ENCODE measurements at regions not wholly inside any gene's neighbourhood (a gene's known extent, or its start where the extent isn't known, plus 50 kb on each side); places are given as distances from the start of the nearest gene placed in this dataset.

DNA sequence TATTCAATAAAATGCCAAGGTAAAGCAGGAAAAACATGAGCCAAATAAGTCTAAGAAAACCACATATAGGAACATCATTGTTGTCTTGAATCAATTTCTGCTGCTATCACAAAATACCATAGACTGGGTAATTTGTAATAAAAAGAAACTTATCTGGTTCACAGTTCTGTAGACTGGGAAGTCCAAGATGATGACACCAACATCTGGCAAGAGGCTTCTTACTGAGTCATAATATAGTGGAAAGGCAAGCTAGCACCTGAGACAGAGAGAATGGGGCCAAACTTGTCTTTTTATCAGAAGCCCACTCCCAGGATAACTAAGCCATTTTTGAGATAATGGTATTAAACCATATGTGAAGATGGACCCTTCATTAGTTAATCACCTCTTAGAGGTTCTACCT is 975.9 kb downstream of the FLRT2 start:
- Histone ChIP-seq H3K27ac (no peak overlapping the region), H3K27me3 (no peaks in the 10 kb centered on the region), H3K4me1 (no peaks in the 10 kb centered on the region), H3K9me3 (no peaks in the 10 kb centered on the region), H3K36me3 (no peaks in the 10 kb centered on the region), H3K4me3 (no peak overlapping the region)
- intact Hi-C loops (cut with DNase I), result no loop called here
- TF ChIP-seq POLR2A (IDR thresholded peaks at IDR 0.05), result no peak
- TF ChIP-seq, protein P1, sequence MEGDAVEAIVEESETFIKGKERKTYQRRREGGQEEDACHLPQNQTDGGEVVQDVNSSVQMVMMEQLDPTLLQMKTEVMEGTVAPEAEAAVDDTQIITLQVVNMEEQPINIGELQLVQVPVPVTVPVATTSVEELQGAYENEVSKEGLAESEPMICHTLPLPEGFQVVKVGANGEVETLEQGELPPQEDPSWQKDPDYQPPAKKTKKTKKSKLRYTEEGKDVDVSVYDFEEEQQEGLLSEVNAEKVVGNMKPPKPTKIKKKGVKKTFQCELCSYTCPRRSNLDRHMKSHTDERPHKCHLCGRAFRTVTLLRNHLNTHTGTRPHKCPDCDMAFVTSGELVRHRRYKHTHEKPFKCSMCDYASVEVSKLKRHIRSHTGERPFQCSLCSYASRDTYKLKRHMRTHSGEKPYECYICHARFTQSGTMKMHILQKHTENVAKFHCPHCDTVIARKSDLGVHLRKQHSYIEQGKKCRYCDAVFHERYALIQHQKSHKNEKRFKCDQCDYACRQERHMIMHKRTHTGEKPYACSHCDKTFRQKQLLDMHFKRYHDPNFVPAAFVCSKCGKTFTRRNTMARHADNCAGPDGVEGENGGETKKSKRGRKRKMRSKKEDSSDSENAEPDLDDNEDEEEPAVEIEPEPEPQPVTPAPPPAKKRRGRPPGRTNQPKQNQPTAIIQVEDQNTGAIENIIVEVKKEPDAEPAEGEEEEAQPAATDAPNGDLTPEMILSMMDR (IDR thresholded peaks at IDR 0.05), result no peak
- DNase-seq, result no peak

DNA sequence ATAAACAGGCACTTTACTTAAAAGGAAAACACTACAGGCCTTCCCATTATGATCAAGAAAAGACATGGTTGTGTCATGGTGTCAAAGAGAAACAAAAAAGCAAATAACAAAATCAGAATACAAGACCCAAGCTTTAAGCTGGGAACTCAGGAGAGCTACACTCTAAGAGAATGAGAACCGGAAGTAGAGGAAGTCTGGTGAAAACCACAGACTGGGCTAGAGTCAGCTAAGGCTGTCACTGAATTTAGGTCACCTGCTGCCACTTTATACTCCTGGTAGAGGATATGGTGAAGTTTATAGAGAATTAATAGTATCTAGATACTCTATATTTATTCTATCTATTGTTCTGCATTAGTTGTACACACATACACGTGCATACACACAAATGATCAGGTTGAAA is 971.7 kb downstream of the FLRT2 start:
- no peak for TF ChIP-seq POLR2A (IDR thresholded peaks at IDR 0.05)
- TF ChIP-seq, protein P1 (IDR thresholded peaks at IDR 0.05), result no peak
- Histone ChIP-seq H3K4me3 (no peak overlapping the region), H3K9me3 (no peaks in the 10 kb centered on the region), H3K27ac (no peak overlapping the region), H3K36me3 (no peaks in the 10 kb centered on the region), H3K4me1 (no peaks in the 10 kb centered on the region), H3K27me3 (no peaks in the 10 kb centered on the region)
- DNase-seq, result no peak
- 45 to 57% methylated on average over 2 of the region's 2 CpGs for WGBS, 2 donors
- intact Hi-C loops (cut with DNase I), result no loop called here

- DNase-seq, result no peak
- intact Hi-C loops (cut with DNase I), result no loop called here
- Histone ChIP-seq H3K27ac (no peak overlapping the region), H3K9me3 (no peaks in the 10 kb centered on the region), H3K27me3 (no peaks in the 10 kb centered on the region), H3K4me3 (no peak overlapping the region), H3K36me3 (no peaks in the 10 kb centered on the region), H3K4me1 (no peaks in the 10 kb centered on the region)
- 30 to 33% methylated on average over 3 of the region's 3 CpGs for WGBS, 2 donors
- TF ChIP-seq, protein P1 (IDR thresholded peaks at IDR 0.05), result no peak
- no peak for TF ChIP-seq POLR2A (IDR thresholded peaks at IDR 0.05)
Observed at GRCh38 chr14:86491743-86492142, 961.8 kb downstream of the FLRT2 start.

DNA sequence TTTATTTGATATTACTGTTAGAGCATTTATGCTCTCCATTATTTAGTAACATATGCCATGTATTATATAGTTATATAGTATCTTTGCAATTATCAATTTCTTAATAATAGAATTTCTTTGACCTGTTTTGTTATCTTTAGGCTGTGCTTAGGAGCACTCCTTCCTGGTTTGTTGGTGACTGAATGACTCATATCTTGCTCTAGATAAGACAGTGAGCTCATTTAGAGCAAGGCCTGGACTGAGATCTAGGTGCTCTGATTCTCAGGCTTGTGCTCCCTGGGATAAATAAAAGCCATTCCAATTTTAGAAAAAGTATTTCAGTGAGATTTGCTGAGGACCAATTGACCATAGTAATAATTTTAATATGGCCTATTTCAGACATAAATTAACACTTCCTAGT is 951.2 kb downstream of the FLRT2 start:
- Histone ChIP-seq H3K4me1 (no peaks in the 10 kb centered on the region), H3K27me3 (no peaks in the 10 kb centered on the region), H3K27ac (no peak overlapping the region), H3K9me3 (no peaks in the 10 kb centered on the region), H3K4me3 (no peak overlapping the region), H3K36me3 (no peaks in the 10 kb centered on the region)
- DNase-seq, result no peak
- intact Hi-C loops (cut with DNase I), result no loop called here
- TF ChIP-seq POLR2A (IDR thresholded peaks at IDR 0.05), result no peak
- TF ChIP-seq, protein P1 (IDR thresholded peaks at IDR 0.05), result no peak

DNA sequence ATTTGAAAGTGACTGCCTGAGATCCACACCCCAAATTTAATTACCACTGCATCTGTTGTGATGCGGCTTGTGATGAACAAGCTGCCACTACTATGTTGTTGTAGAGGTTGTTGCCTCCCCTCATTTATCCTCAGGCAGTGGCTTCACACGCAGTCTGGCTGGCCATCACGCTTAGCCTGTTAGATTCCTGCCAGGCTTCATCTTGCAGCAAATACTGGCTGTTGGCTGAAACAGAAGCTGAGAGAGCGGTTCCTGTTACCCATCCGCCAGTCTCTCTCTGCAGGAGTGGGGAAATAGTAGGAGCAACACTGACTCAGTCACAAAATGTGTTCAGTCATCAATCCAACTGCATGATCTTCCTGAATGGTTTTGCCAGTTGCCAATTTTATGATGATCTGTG is 934.4 kb downstream of the FLRT2 start:
- intact Hi-C loops (cut with DNase I), result no loop called here

More for the DNA sequence above, 934.4 kb downstream of the FLRT2 start:
- Histone ChIP-seq H3K9me3 (no peaks in the 10 kb centered on the region), H3K4me3 (no peak overlapping the region), H3K27me3 (no peaks in the 10 kb centered on the region), H3K4me1 (no peaks in the 10 kb centered on the region), H3K36me3 (no peaks in the 10 kb centered on the region), H3K27ac (no peak overlapping the region)
- TF ChIP-seq, protein P1 (IDR thresholded peaks at IDR 0.05), result no peak
- no peak for TF ChIP-seq POLR2A (IDR thresholded peaks at IDR 0.05)
- WGBS, 2 donors, result 54 to 56% methylated on average over 5 of the region's 5 CpGs
- DNase-seq, result no peak

Data from esophagus squamous epithelium (tissue), 5 donors.